ENCODE measurements at regions not wholly inside any gene's neighbourhood (a gene's known extent, or its start where the extent isn't known, plus 50 kb on each side); places are given as distances from the start of the nearest gene placed in this dataset.

DNA sequence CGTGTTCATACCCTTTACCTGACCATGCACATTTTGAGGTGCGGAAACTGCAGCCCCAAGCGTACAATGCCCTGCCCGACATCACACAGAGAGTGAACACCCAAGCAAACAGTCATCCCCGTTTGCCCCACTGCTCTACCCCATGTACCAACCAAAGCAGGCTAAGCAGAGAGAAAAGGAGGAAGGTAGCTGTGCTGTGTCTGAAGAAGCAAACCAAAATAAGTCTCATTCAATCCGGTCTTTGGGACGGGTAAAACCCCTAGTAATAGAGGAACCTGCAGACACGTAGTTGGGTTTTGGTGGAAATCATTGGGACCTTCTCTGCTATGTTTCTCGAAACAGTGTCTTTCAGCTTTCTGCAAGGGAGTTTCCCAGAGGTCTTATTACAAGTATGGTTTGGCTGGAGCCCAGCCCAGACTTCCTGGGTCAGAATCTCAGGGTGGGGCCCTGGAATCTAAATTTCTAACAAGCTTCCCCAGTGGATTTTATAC, 164.6 kb upstream of the HES1 start:
- WGBS (ENCODE audit: insufficient coverage, insufficient read length): no CpG with 5 or more reads among the region's 9 CpGs
- Histone ChIP-seq H3K4me1 (ENCODE audit: control insufficient read depth, insufficient read depth, low read length) (peaks cover 3% of the 10 kb centered on the region), H3K4me3 (ENCODE audit: low read length) (no peak overlapping the region), H3K27me3 (ENCODE audit: control insufficient read depth, insufficient read depth, low read length) (no peaks in the 10 kb centered on the region), H3K9me3 (ENCODE audit: control insufficient read depth, insufficient read depth, low read length) (no peaks in the 10 kb centered on the region), H3K27ac (ENCODE audit: low read length) (no peak overlapping the region), H3K36me3 (ENCODE audit: control insufficient read depth, insufficient read depth, low read length) (no peaks in the 10 kb centered on the region)
- DNase-seq (ENCODE audit: low read depth, low spot score): no peak

DNA sequence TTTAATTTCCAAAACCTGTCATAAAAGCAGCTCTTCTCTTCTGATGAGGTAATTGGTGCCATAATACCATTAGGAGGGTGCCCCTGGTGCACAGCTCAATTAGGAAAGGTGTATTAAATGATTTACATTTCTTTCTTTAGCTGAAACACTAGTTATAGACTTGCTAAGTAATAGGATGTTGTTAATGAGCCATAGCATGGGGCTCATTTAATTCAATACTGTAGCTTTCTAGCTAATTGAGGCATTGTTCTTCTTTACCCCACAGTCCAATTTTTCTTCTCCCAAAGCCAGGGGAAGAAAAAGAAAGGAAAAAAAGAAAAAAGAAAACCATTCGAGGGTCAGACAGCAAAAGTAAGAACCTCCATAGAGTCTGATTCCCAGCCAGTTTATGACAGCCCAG, 164.0 kb upstream of the HES1 start:
- Histone ChIP-seq H3K4me3 (ENCODE audit: low read length) (no peak overlapping the region), H3K27ac (ENCODE audit: low read length) (no peak overlapping the region), H3K36me3 (ENCODE audit: control insufficient read depth, insufficient read depth, low read length) (no peaks in the 10 kb centered on the region), H3K27me3 (ENCODE audit: control insufficient read depth, insufficient read depth, low read length) (no peaks in the 10 kb centered on the region), H3K4me1 (ENCODE audit: control insufficient read depth, insufficient read depth, low read length) (peaks cover 3% of the 10 kb centered on the region), H3K9me3 (ENCODE audit: control insufficient read depth, insufficient read depth, low read length) (no peaks in the 10 kb centered on the region)
- WGBS (ENCODE audit: insufficient coverage, insufficient read length): no CpG with 5 or more reads among the region's 1 CpG
- DNase-seq (ENCODE audit: low read depth, low spot score): no peak

DNA sequence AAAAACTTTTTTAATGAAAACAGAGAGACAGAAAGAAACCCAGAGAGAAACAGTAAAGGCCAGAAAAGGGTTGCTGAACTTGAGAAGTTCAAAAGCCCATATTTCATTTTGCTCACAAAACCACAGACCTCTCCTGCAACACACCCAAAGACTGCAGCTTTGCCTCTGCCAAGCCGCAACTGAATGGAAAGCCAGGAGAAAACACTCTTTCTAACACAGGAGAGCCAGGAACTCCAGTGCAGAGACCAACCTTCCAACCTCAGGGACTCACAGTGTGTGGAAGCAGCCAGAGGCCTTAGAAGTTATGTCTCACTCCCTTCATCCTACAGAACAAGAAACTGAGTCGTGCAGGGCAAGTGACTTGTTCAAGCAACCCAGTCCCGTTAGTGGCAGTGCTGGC, 163.1 kb upstream of the HES1 start:
- no peak for DNase-seq (ENCODE audit: low read depth, low spot score)
- WGBS (ENCODE audit: insufficient coverage, insufficient read length): no CpG with 5 or more reads among the region's 3 CpGs
- H3K36me3 ChIP-seq (ENCODE audit: control insufficient read depth, insufficient read depth, low read length): no peaks in the 10 kb centered on the region
- no peaks in the 10 kb centered on the region for H3K9me3 ChIP-seq (ENCODE audit: control insufficient read depth, insufficient read depth, low read length)
- no peak overlapping the region for H3K4me3 ChIP-seq (ENCODE audit: low read length)
- H3K4me1 ChIP-seq (ENCODE audit: control insufficient read depth, insufficient read depth, low read length): peaks cover 3% of the 10 kb centered on the region
- H3K27ac ChIP-seq (ENCODE audit: low read length): no peak overlapping the region
- no peaks in the 10 kb centered on the region for H3K27me3 ChIP-seq (ENCODE audit: control insufficient read depth, insufficient read depth, low read length)

DNA sequence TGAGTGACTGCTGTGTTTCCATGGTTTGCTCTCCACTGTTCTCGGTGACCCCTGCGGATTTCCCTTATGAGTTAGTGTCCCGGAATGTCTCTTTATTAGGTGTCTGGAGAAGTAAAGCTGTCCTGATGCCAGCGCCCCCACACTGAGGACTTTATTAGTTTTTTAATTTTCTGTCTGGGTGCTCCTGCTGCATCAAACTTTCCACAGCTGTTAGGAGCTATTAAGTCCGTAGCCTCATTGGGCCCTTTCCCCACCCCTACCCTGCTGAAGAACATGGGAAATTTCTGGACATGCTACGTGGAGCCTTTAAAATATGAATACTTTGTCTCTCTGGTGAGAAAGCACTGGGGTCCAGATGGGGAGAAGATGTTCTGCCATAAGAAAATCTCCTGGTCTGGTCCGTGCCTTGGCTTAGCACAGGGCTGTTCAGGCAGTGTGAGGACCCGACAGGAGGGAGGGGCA, 161.7 kb upstream of the HES1 start:
- Histone ChIP-seq H3K9me3 (ENCODE audit: control insufficient read depth, insufficient read depth, low read length) (no peaks in the 10 kb centered on the region), H3K4me1 (ENCODE audit: control insufficient read depth, insufficient read depth, low read length) (peaks cover 3% of the 10 kb centered on the region), H3K36me3 (ENCODE audit: control insufficient read depth, insufficient read depth, low read length) (no peaks in the 10 kb centered on the region), H3K27ac (ENCODE audit: low read length) (no peak overlapping the region), H3K4me3 (ENCODE audit: low read length) (no peak overlapping the region), H3K27me3 (ENCODE audit: control insufficient read depth, insufficient read depth, low read length) (no peaks in the 10 kb centered on the region)
- DNase-seq (ENCODE audit: low read depth, low spot score): no peak
- WGBS (ENCODE audit: insufficient coverage, insufficient read length): no CpG with 5 or more reads among the region's 8 CpGs

DNA sequence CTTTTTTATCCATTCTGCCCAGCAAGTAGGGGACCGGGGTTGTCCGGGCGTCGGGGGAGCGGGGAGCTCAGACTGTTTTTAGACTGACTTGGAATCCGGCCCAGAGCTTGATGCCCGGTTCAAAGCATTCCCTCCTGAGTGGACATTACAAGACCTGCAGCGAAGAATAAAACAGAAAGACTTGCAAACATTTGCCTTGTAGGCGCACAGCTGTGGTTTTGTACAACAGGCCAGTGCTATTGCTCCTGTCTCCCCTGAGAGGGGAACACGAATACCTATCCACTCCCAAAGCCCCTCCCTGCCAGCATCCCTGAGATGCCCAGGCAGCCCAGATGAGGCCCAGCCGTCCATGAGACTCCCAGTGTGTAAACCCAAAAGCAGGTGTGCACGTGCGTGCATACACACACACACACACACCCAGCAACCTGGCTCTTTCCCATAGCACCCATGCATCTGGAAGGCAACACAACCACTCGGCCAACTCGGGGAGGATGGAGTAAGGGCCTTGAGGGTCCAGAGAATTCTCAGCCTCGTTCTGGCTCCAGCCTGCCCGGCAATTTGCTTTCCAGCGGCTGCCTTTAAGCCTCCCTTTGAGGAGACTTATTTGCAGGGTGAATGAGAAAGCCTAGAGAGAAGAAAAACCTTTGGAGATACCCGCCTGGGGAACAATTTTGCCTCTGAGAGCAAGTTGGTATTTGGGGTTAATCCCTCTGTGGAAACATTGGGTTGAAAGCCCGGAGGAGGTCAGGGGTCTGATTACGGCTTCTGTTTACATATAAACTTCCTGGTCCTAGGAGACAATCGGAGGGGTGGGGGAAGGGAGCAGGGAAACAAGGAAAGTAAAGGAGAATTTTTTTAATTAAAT, 161.0 kb upstream of the HES1 start:
- Histone ChIP-seq H3K27ac (ENCODE audit: low read length) (no peak overlapping the region), H3K36me3 (ENCODE audit: control insufficient read depth, insufficient read depth, low read length) (no peaks in the 10 kb centered on the region), H3K4me3 (ENCODE audit: low read length) (no peak overlapping the region), H3K27me3 (ENCODE audit: control insufficient read depth, insufficient read depth, low read length) (no peaks in the 10 kb centered on the region), H3K9me3 (ENCODE audit: control insufficient read depth, insufficient read depth, low read length) (no peaks in the 10 kb centered on the region), H3K4me1 (ENCODE audit: control insufficient read depth, insufficient read depth, low read length) (peaks cover 3% of the 10 kb centered on the region)
- no CpG with 5 or more reads among the region's 22 CpGs for WGBS (ENCODE audit: insufficient coverage, insufficient read length)
- DNase-seq (ENCODE audit: low read depth, low spot score): no peak

DNA sequence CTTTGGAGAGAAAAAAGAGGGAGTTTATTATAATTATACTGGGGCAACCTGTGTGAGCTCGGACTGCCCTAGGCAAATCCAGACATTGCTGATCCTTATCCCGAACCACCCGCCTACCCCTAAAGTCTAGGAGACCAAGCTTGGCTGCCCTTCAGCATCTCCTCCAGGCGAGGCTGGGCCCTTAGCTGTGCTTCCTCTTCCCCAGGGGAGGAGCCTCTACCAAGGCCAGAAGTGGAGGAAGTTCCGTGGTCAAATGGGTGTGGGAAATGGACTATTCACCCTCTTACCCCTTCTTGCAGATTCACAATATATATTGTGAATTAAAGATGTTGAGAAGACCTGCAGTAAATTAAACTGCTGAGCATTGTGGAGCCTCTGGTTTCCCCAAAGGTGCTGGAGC, 158.3 kb upstream of the HES1 start:
- Histone ChIP-seq H3K4me3 (ENCODE audit: low read length) (no peak overlapping the region), H3K36me3 (ENCODE audit: control insufficient read depth, insufficient read depth, low read length) (no peaks in the 10 kb centered on the region), H3K27me3 (ENCODE audit: control insufficient read depth, insufficient read depth, low read length) (no peaks in the 10 kb centered on the region; the same call in 1 of the 2 replicates), H3K27ac (ENCODE audit: low read length) (no peak overlapping the region), H3K9me3 (ENCODE audit: control insufficient read depth, insufficient read depth, low read length) (no peaks in the 10 kb centered on the region), H3K4me1 (ENCODE audit: control insufficient read depth, insufficient read depth, low read length) (peaks cover 3% of the 10 kb centered on the region)
- no peak for DNase-seq (ENCODE audit: low read depth, low spot score)
- no CpG with 5 or more reads among the region's 5 CpGs for WGBS (ENCODE audit: insufficient coverage, insufficient read length)

DNA sequence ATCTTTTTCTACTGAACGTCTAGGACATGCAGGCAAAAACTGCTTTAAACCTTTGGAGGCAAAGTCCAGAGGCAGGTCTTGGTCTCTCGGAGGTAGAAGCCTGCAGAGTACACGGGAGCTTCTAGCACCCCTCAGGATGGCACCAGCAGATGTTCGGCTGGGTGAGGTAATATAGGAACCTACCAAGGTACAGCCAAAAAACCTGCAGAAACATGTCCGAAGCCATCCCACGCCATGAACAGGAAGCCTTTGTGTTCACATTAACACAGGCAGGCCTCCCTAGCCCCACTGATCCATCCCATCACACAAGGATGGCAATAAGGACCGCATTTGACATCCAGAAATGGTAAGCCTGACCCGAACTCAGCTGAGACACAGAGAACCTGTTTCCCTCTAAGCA, 157.9 kb upstream of the HES1 start:
- DNase-seq (ENCODE audit: low read depth, low spot score): no peak
- H3K4me1 ChIP-seq (ENCODE audit: control insufficient read depth, insufficient read depth, low read length): peaks cover 3% of the 10 kb centered on the region
- no peaks in the 10 kb centered on the region for H3K9me3 ChIP-seq (ENCODE audit: control insufficient read depth, insufficient read depth, low read length)
- H3K27ac ChIP-seq (ENCODE audit: low read length): no peak overlapping the region
- H3K27me3 ChIP-seq (ENCODE audit: control insufficient read depth, insufficient read depth, low read length): no peaks in the 10 kb centered on the region; the same call in 1 of the 2 replicates
- H3K4me3 ChIP-seq (ENCODE audit: low read length): no peak overlapping the region
- H3K36me3 ChIP-seq (ENCODE audit: control insufficient read depth, insufficient read depth, low read length): no peaks in the 10 kb centered on the region
- WGBS (ENCODE audit: insufficient coverage, insufficient read length): no CpG with 5 or more reads among the region's 8 CpGs

DNA sequence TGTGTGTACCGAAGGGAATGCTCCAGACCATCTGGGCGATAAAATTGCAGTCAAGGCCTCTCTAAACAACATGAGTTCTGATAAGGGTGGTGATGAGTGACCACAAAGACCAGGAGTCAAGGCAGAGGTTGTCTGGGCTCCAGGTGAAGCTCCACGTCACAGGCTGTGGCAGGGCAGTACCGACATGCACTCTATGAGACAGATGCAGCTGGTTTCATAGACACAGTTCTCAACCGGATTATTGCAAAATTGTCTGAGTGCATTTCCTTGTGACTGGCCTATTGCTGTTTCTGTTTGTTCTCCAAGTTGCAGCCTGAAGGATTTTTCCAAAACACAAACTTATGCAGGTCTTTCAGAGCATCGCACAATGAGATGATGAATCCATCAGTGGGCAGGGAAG, 157.5 kb upstream of the HES1 start:
- WGBS (ENCODE audit: insufficient coverage, insufficient read length): no CpG with 5 or more reads among the region's 6 CpGs
- no peak for DNase-seq (ENCODE audit: low read depth, low spot score)
- Histone ChIP-seq H3K27me3 (ENCODE audit: control insufficient read depth, insufficient read depth, low read length) (no peaks in the 10 kb centered on the region; the same call in 1 of the 2 replicates), H3K27ac (ENCODE audit: low read length) (no peak overlapping the region), H3K4me3 (ENCODE audit: low read length) (no peak overlapping the region), H3K4me1 (ENCODE audit: control insufficient read depth, insufficient read depth, low read length) (peaks cover 3% of the 10 kb centered on the region), H3K9me3 (ENCODE audit: control insufficient read depth, insufficient read depth, low read length) (no peaks in the 10 kb centered on the region), H3K36me3 (ENCODE audit: control insufficient read depth, insufficient read depth, low read length) (no peaks in the 10 kb centered on the region)

DNA sequence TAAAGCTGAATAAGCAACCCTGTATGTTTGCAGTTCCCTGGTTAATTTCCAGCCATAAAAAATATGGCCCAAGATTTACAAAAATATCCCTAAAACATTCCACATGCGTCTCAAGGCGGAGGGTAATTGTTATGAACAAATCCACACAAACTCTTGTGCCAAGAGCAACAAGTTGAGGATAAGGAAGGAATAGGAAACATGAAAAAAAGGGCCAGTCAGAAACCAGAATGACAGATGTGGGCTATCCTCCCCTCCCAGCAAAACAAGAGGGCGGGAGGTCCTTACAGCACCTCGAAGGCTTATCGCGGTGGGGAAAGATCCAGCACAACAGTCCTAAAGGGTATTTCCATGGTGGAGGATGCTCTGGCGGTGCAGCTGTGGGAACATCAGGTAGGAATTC, 155.6 kb upstream of the HES1 start:
- H3K4me1 ChIP-seq (ENCODE audit: control insufficient read depth, insufficient read depth, low read length): no peaks in the 10 kb centered on the region

DNA sequence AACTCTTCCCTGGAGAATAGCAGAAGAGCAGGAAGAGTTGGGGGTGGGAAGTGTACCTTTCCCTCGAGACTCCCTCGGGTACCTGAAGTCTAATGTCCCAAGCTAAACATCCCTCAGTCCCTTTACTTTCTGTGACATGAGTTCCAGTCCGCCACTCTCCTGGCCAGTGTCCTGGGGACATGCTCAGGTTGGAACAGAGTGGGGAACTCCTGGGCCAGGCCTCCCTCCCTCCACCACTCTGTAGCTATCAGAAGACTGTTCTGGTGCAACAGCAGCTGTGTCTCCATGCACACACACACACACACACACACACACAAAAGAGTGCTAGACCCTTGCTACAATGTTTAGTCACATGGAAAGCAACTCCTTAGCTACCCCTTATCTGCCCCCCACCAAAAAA, 155.0 kb upstream of the HES1 start:
- no peaks in the 10 kb centered on the region; the same call in 1 of the 2 replicates for H3K27me3 ChIP-seq (ENCODE audit: control insufficient read depth, insufficient read depth, low read length)
- H3K27ac ChIP-seq (ENCODE audit: low read length): no peak overlapping the region
- no peaks in the 10 kb centered on the region for H3K4me1 ChIP-seq (ENCODE audit: control insufficient read depth, insufficient read depth, low read length)
- H3K9me3 ChIP-seq (ENCODE audit: control insufficient read depth, insufficient read depth, low read length): no peaks in the 10 kb centered on the region
- no peak for DNase-seq (ENCODE audit: low read depth, low spot score)
- H3K4me3 ChIP-seq (ENCODE audit: low read length): no peak overlapping the region
- no CpG with 5 or more reads among the region's 3 CpGs for WGBS (ENCODE audit: insufficient coverage, insufficient read length)
- H3K36me3 ChIP-seq (ENCODE audit: control insufficient read depth, insufficient read depth, low read length): no peaks in the 10 kb centered on the region

More for the DNA sequence above, 155.6 kb upstream of the HES1 start:
- H3K36me3 ChIP-seq (ENCODE audit: control insufficient read depth, insufficient read depth, low read length): no peaks in the 10 kb centered on the region
- no peaks in the 10 kb centered on the region for H3K9me3 ChIP-seq (ENCODE audit: control insufficient read depth, insufficient read depth, low read length)
- H3K4me3 ChIP-seq (ENCODE audit: low read length): no peak overlapping the region; the same call in 1 of the 2 replicates
- no peaks in the 10 kb centered on the region; the same call in 1 of the 2 replicates for H3K27me3 ChIP-seq (ENCODE audit: control insufficient read depth, insufficient read depth, low read length)
- no CpG with 5 or more reads among the region's 7 CpGs for WGBS (ENCODE audit: insufficient coverage, insufficient read length)
- DNase-seq (ENCODE audit: low read depth, low spot score): no peak
- no peak overlapping the region for H3K27ac ChIP-seq (ENCODE audit: low read length)
